Kidney capillary endothelial cell (primary cell): ENCODE measurements at regions not wholly inside any gene's neighbourhood (a gene's known extent, or its start where the extent isn't known, plus 50 kb on each side); places are given as distances from the start of the nearest gene placed in this dataset.
A peak's percentile ranks its signal among the peaks of the same experiment; 100 is the strongest.
"Not testable (repeated sequence)": the region's sequence is repeated elsewhere in the genome, so short reads cannot be mapped to it uniquely, and the experiment has no call there.

Experiments used
- DNase-seq: peaks from one replicate; pipeline ENCODE4 v3.0.0-alpha.2; 2018; ENCODE audit warnings: low spot score

DNA sequence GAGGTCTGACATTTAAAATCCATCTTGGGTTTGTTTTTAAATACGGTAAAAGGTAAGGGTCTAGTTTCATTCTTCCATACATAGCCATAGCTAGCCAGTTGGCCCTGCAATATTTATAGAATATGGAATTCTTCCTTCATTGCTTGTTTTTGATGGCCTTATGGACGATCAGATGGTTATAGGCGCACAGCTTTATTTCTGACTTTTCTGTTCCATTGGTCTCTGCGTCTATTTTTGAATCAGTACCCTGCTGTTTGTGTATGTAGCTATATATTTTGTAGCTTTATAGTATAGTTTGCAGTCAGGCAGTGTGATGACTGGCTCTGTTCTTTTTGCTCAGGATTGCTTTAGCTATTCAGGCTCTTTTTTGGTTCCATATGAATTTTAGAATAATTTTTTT is 366.8 kb upstream of the MIS18BP1 start:
- no peak for DNase-seq

- DNase-seq: peak; percentile 3
These were observed 357.3 kb upstream of the MIS18BP1 start for GRCh38 chr14:45610318-45610717.

DNA sequence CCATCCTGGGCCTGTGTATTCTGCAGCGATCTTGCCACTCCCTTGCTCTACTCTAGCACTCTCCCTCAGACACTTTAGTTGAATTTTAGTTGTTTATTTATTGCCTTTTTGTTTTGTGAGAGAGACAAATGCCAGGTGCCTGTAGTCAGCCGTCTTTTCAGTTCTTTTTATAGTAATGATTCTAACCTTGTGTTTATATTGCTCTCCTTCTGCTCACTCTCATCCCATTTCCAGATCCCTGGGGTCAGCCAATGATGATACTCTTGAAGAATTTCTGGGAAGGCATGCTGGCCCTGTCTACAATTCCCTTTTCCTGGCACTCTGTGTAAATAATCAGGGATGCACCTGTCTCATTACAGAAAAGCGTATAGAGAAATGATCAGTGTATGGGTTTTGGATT is 334.1 kb upstream of the MIS18BP1 start:
- DNase-seq: no peak

GRCh38 chr14:45559626-45560025 is 306.6 kb upstream of the MIS18BP1 start:
- DNase-seq: no peak

DNA sequence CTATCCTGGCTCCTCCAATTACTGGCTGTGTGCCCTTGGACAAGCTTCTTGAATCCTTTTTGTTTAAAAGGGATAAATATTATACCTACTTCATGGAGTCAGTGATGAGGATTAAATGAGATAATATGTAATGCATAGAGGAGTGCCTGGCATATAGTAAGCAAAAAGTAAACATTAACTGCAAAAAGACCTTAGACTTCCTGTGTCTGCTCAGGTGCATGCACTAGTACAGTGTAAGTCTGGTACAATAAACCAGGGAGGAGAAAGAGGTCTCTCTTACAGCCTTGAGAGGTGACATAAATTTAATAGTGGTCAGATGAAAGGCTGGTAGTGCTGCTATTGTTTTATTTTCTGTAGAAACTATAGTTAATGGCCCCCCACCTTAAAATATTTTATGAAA is 305.2 kb upstream of the MIS18BP1 start:
- no peak for DNase-seq

GRCh38 chr14:45553981-45554380 is 301.0 kb upstream of the MIS18BP1 start:
- no peak for DNase-seq

DNA sequence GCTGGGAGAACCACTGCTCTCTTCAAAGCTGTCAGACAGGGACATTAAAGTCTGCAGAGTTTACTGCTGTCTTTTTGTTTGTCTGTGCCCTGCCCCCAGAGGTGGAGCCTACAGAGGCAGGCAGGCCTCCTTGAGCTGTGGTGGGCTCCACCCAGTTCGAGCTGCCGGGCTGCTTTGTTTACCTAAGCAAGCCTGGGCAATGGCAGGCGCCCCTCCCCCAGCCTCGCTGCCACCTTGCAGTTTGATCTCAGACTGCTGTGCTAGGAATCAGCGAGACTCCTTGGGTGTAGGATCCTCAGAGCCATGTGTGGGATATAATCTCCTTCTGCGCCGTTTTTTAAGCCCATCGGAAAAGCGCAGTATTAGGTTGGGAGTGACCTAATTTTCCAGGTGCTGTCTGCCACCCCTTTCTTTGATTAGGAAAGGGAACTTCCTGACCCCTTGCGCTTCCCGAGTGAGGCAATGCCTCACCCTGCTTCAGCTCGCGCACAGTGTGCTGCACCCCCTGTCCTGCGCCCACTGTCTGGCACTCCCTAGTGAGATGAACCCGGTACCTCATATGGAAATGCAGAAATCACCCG is 298.3 kb upstream of the MIS18BP1 start:
- DNase-seq: not testable (repeated sequence)

- DNase-seq: no peak
These were observed 278.0 kb upstream of the MIS18BP1 start for GRCh38 chr14:45531022-45531421.

- peak; percentile 20 for DNase-seq
These were observed 273.9 kb upstream of the MIS18BP1 start for GRCh38 chr14:45526715-45527549.

GRCh38 chr14:45519766-45520165 is 266.8 kb upstream of the MIS18BP1 start:
- DNase-seq: no peak

- no peak for DNase-seq
These were observed 239.9 kb upstream of the MIS18BP1 start for GRCh38 chr14:45492876-45493275.

- DNase-seq: no peak
These were observed 238.9 kb upstream of the MIS18BP1 start for GRCh38 chr14:45491914-45492313.

DNA sequence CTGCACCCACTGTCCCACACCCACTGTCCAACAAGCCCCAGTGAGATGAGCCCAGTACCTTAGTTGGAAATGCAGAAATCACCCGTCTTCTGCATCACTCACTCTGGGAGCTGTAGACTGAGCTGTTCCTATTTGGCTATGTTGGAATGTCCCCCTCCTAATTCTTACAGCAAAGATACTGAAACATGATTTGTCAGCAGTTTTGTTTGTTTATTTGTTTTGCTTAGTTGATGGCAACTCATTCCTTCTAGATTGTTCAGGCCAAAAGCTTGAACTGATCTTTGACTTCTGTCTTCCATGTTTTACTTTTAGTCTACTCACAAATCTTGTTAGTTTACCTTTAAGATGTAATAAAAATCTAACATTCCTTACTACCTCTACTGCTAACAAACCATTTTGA is 233.6 kb upstream of the MIS18BP1 start:
- DNase-seq: no peak

GRCh38 chr14:45467023-45467422 is 214.0 kb upstream of the MIS18BP1 start:
- no peak for DNase-seq

GRCh38 chr14:45434221-45434620 is 181.2 kb upstream of the MIS18BP1 start:
- no peak for DNase-seq

DNA sequence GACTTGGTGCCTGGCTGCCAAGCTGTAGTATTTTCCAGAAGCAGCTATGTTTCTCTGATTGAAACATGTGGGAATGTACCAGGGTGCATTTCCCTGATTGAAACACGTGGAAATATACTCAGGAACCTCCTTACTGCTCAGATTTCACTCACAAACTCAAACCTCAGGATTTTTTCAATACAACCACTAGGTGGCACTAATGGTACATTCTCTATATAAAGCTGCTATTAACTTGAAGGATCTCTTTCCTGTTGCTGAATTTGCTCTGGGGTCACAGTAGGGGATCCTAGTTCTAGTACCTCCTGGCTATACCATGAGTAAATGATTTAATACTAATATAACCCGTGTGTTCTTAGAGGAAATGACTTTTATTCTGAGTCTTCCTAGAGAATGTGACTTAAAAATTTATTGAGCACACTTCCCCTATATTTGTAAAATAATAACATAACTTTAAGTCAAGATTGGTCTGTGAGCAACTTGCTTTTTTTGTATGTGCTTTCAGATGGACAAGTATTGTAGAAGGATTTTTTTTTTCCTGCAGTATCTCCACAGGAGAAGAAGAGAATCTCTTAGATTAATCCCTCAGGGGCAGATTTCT is 173.8 kb upstream of the MIS18BP1 start:
- DNase-seq: peak; percentile 51

GRCh38 chr14:45406942-45407341 is 153.9 kb upstream of the MIS18BP1 start:
- no peak for DNase-seq

DNA sequence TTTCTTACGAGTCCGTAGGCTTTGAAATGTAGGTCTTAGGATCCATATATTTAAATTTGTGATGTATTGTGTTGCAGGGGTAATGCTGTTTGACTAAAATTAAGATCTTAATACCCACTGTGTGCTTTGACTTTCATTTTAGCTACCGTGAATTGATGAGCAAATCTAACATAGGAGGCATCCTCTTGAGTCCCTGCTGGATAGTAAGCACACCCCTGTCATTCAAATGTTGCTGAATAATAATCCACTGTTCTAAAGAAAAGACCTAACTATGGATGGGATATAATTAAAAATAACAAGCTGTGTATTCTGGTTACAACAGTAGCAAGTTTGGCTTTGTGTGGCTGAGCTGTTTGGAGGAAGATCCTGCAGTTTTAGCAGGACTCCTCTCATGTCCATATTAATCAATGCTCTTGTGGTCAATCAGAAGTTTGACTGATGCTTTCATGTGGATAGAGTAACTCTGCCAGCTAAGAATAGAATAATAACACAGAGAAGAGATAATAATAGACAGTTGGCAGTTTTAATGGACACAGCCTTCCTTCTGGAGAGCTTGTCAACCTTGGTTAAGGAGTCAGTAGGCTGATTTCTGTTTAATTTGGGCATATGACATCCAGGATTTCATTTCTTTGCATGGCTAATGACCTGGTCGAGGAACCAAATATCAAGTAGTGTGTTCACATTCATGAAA is 148.1 kb upstream of the MIS18BP1 start:
- DNase-seq: no peak

- DNase-seq: no peak
These were observed 147.5 kb upstream of the MIS18BP1 start for GRCh38 chr14:45400509-45400908.

DNA sequence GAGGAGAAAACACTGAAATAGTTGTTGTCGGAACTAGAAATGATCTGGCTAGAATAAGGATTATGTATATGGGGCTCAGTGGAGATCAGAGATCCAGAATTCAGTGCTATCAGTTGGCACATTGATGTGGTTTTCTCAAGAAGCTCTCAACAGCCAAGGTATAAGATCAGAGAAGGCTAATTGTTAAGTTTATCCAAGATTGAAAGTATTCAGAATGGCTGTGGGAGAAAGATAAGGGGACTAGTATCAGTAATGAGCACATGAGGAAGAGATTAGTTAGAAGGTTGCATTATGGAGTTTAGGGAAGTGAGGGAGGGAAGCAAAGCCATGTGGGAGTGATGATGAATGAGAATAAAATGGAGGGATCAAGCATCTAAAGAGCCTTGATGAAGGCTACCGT is 128.1 kb upstream of the MIS18BP1 start:
- DNase-seq: no peak

- no peak for DNase-seq
These were observed 124.2 kb upstream of the MIS18BP1 start for GRCh38 chr14:45377166-45377565.

- DNase-seq: no peak
These were observed 120.9 kb upstream of the MIS18BP1 start for GRCh38 chr14:45373877-45374276.
